Activated CD4-positive, alpha-beta T cell treated with anti-CD3 and anti-CD28 coated beads, Interleukin-2, Interleukin-4, amounts not matched to agents 100 ng/mL and 50 ng/mL, durations not matched to agents 16 hours and 8 hours (primary cell): ENCODE measurements at regions not wholly inside any gene's neighbourhood (a gene's known extent, or its start where the extent isn't known, plus 50 kb on each side); places are given as distances from the start of the nearest gene placed in this dataset.
"Not testable (repeated sequence)": the region's sequence is repeated elsewhere in the genome, so short reads cannot be mapped to it uniquely, and the experiment has no call there.

Experiments used
- DNase-seq: peaks from one replicate; pipeline ENCODE4 v3.0.0-alpha.2; 2020; ENCODE audit warnings: low spot score

DNA sequence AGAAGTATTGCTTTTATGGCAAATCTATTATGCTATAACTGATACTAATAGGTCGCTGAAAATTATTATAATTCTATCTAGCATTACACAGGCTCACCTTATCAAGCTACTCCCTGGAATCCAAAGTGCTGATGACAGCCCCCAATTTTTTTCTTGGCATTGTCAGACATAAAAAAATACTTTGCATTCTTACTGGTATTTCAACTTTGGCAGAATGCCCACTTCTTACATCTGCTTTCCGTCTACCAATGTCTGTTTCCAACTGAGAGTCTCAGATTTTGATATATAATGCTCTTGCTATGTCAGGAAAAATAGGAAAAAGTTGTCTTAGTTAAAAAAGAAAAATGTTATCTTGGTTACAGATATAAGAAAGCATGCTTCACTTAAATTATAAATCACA lies 615.4 kb downstream of the C12orf50 start:
- DNase-seq: no peak

DNA sequence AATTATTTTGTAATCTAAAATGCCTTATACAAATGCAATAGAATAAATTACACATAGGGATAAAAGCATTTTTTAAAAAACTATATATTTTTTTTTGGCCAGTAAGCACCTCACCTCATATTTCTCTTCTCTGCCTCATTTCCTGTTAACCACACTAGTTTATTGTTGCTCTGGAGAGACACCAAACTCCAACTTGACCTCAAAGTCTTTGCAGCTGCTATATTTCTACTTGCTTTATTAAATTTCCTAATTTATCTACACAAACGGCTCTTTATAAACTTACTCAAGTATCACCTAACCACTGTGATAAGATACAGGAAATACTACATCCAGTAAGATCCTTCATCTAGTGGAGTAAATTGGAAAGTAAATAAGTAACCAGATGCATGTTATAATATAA lies 622.3 kb downstream of the C12orf50 start:
- no peak for DNase-seq

DNA sequence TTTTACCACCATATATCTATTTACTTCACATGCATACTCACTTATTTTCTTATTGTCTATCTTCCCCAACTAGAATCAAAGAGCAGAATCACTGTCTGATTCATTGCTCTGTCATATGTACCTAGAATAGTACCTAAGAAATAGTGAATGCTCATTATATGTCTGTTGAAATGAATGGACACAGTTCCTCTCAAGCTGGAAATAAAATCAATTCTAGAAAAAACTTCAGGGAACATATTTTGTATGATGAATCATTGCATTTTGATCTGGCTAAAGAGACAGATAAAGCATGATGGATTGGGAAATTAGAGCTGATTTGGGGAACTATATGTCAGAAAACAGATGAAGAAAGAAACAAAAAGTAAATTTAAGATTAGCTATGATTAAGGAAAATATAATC lies 623.3 kb downstream of the C12orf50 start:
- no peak for DNase-seq

DNA sequence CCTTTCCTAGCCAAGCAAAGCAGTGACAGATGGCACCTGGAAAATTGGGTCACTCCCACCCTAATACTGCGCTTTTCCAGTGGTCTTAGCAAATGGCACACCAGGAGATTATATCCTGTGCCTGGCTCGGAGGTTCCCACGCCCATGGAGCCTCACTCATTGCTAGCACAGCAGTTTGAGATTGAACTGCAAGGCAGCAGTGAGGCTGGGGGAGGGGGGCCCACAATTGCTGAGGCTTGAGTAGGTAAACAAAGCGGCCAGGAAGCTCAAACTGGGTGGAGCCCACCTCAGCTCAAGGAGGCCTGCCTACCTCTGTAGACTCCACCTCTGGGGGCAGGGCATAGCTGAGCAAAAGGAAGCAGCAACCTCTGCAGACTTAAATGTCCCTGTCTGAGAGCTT lies 635.0 kb downstream of the C12orf50 start:
- not testable (repeated sequence) for DNase-seq

DNA sequence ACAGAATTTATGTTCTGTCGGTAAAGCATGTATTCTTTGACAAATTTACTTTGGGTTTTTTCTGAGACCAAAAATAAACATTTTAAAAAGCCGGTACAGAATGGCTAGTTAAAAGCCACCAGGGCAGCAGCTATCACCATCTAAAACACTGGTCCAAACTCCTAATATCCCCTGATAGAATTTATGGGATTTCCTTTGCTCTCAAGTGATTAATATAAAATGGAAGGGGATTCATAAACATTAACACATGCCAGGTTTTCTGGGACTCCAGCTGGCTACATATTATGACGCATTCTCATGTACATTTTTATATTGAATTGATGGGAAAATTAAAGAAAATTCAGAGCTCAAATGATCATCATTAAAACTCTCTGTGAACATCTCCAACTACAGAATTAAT lies 640.8 kb downstream of the C12orf50 start:
- no peak for DNase-seq

DNA sequence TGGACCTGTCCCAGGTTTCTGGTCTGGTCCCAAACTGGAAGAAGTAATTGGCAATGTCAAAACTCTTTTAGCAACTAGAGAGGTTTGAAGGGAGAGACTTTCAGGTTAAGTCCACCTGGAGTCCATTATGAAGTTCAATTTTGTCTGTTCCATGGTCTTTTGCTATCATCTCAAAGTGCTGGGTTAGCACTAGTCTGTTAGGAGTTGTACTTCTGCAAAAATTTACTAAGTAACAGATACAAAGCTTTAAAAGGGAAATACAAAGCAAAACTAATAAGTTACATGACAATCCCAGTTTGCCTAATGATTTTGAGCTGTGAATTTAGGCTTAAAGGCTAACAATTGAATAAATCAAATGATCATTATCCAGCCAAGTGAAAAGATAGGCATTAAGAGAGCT lies 643.9 kb downstream of the C12orf50 start:
- DNase-seq: no peak

DNA sequence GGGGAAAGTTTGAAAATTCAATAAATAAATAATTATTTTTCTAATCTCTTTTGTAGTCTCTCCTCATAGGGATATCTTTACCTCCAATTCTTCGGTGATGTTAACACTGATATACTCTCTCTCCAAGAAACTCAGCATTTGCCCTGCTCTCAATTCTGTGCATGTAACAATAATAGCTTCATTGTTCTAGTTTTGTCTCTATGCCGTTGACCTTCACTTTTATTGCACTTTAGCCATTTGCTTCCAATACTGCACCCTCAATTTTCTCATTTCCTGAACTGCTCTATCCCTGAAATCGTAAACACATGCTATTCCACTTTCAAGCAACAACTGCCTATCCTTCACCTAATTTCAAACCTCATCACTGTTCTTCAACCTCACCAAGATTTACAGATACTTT lies 645.0 kb downstream of the C12orf50 start:
- no peak for DNase-seq

DNA sequence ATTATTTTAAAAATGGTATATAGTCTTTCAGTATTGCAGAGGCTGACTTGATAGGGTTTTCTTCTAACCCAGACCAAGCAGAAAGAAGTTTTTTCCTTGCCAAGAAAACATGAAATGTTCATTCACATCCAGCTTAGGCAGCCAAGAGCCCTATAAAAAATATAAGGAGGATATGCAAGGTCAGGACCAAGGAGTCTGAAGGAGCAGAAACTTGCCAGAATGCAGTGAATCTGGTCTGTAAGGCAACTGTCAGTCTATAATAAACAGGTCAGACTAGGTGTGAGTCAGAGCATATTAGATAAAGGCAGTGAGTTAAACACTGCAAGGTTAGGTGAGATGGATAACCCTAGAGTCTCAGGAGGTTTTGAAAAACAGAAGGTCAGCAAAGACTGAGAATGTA lies 645.5 kb downstream of the C12orf50 start:
- no peak for DNase-seq

DNA sequence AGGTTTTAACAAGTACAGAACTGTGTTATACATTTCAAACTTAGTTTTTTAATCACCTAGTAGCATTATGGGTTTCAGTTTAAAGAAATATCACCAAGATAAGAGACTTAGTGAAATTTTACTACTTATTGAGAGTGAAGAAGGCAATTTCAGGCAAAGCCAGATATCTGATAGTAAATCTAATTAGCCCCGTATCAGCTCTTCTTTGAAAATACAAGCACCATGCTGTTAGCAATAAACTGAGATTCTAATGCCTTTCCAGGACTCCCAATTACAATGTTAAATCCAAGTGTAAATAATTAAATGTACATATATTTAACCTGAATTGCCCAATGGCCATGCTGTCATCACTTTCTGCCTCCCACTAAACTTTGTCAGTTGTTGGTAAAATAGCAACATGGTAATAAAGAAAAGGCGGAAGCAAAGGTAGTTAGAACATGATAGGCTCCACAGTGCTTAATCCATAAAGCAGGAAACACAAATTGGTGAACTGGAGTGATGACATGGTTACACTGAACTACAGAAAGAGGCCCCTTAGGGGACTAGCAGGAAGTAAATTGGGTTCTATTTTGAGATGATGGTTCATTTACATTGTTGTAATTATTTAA lies 646.1 kb downstream of the C12orf50 start:
- no peak for DNase-seq

DNA sequence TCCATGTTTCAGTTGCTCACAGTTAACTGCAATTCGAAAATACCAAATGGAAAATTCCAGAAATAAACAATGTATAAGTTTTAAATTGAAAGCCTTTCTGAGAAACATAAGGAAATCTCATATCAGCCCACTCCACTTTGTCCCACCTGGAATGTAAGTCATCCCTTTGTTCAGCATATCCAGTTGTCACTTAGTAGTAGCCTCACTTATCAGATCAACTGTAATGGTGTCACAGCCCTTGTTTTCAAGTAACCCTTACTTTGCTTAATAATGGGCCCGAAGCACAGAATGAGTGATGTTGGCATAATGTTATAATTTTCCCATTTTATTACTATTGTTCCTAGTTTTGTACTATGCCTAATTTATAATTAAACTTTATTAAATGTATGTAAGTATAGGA lies 646.8 kb downstream of the C12orf50 start:
- no peak for DNase-seq

DNA sequence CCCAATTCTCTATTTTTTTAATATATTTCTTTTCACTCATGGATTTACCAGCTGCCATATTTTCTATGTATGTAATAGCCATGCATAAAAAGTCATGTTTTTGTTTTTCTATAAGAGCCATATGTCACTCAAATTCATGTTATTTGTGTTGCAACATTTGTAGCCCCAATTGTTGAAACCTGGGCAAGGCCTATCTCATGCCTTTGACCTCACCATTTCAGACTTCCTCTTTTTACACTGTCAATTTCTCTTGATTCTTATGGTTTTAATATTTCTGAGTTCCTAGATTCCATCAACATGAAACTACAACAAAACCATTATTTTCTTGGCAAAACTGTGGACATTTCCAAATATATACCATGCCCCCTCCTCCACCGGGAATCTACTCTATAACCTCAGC lies 647.5 kb downstream of the C12orf50 start:
- DNase-seq: no peak

DNA sequence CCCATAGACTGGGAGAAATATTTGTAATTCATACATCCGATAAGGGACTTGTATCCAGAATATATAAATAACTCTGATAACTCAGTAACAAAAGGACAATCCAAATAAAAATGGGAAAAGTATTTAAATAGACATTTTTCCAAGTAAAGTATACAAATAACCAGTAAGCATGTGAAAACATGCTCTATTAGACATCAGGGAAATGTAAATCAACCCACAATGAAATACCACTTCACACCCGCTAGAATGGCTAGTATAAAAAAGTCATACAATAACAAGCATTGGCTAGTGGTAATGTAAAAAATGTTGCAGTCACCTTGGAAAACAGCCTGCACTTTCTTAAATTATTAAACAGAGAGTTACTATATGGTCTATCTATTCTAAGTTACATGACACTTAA lies 650.7 kb downstream of the C12orf50 start:
- DNase-seq: no peak

DNA sequence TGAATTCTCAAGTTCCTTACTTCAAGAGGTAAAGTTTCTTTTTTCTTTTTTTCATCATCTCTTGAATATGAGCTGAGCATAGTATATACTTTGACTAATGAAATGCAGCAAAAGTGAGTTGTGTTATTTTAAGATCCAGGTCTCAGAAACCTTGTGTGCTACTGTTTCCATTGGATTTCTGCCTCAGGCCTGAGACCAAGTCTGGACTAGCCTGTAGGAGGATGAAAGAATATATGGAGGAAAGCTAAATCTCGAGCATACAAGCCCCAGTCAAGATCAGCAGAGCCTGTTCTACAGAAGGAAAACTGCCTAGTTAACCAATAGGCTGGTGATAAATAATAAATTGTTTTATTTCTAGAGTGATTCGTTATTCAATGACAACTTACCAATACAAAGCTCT lies 652.5 kb downstream of the C12orf50 start:
- DNase-seq: no peak

DNA sequence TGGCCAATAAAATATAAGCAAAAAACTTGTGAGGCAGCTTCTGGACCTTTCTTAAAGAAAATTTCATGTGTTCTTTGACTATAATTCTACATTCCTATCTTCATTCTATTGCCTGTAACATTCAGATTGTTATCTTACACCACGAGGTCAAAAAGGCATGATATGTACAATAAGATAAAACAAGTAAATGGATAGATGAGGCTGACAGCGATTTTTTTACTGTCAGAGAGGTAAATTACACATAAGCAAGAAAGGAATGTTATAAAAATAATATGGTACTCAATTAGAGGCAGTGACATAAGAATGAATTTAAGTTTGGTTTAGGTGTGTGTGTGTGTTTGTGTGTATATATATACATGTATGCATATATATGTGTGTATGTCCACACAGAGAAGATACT lies 660.0 kb downstream of the C12orf50 start:
- no peak for DNase-seq

DNA sequence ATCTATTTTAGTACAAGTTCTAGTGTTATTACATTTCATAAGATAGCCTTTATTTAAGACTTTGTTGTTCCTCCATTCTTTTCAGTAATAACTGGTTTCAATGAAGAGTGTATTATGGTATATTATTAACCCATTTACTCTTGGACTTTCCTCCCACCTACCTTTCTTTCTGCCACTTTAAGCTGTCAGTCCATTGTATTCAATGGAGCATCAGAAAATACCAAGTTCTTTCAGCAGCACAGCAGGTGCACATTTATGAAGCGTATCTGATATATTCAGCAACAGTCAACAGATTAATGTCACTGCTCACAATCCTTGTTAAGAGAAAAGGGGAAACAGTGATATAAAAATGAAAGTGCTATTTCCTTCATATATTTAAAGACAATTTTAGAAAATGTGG lies 660.9 kb downstream of the C12orf50 start:
- DNase-seq: no peak

DNA sequence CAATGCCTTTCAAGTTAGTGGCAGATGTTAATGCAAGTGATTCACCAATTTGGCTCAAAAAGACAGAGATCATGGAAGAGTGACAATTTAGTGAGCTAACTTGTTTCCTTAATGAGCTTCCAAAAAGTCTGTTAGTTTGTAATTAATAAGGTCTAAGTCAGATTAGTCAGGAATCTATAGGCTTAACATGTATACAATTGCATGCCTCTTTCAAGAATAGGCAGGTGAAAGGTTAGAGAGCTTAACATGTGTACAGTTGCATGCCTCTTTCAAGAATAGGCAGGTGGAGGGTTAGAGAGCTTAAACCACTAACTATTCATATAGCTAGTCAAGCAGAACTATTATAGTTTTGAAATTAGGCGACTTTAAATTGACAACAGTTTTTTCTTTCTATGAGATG lies 663.8 kb downstream of the C12orf50 start:
- DNase-seq: no peak

DNA sequence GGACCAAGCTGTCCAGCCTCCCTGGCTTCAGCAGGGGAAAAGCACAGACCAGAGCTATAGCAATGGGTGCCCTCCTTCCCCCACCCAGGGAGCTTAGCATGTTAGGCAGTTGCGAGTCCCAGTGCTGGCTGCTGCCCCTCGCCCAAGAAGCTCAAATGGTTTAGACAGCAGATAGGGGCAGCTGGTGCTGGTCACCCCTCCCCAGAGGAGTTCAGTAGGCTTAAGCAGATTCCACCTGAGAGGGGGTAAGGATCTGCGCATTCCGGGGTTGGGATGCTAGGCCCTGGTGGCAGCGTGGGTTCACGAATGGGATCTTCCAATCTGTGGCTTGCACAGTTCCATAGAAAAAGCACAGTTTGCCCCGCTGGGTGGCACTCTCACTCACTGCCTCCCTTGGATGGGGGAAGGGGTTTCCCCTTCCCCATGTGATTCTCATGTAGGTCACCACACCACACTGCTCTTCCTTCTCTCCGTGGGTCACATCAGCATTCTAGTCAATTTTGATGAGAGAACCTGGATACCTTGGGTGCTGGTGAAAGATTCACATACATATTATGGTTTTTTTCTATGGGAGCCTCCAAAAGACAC lies 665.6 kb downstream of the C12orf50 start:
- DNase-seq: no peak

DNA sequence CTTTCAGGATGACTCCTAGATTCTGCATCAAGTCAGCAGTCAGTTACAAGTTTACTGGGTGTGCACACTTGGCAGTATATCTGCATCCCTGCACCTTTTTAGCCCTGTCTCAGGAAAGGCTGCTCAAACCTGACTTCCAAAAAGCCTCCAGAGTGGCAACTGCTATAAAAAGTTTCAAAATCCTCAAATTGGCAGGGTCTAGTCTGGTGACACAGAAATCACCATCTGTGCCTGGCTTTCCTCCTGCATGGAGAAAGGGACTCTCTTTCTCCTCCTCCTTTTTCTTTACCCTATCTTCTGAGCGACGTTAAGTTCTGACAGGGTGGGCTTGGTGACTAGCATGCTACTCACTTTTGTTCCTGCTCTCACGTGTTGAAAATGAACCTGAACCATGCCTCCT lies 679.5 kb downstream of the C12orf50 start:
- no peak for DNase-seq

DNA sequence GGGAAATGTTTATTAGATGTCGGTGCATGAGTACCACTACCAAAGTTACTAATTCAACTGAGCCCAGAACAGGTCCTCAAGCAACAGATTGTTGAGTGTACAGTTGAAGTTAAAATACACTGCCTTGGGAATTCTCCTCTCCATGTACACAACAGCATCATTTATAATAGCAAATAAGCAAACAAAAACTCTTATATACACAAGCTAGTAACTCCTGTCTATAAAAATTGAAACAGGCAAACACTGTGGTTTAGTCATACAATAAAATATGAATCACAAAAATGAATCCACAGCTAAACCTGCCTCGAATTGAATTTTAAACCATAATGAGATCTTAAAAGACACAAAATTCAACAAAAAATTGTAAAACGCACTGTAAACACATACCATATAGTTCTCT lies 681.1 kb downstream of the C12orf50 start:
- no peak for DNase-seq

DNA sequence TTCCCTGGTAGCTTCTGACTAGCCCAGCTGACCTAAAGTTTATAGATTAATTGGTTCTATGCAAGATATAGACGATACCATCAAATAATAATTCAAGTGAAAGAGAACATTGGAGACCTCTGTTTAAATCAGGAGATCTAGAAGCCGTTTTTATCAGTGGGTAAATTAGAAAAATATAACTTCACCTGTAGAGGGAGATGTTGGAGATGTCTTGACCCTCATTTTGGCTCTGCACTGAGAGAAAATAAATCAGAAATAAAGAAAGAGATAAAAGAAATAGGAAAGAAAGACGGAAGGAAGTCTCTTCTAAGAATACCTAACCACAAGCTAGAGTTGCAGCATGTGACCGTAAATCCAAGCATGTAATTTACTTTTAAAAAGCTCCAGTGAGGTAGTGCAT lies 684.5 kb downstream of the C12orf50 start:
- no peak for DNase-seq

DNA sequence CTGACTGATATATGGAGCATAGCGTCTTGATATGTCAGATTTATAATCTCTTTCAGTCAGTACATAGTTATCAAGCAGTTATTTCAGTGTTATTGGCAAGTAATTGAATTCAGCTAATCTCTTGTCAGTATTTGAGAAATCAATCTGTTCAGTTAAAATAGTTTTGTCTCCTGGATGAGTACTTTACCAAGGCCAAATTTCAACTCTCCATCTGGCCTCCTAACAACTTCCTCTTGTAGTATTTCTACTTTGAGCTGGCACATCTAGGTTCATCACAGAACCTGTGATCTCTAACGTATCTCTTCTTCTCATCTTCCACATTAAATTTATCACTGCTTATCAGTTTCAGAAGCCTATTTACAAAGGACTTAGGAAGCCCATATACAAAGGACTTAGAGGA lies 690.5 kb downstream of the C12orf50 start:
- no peak for DNase-seq

DNA sequence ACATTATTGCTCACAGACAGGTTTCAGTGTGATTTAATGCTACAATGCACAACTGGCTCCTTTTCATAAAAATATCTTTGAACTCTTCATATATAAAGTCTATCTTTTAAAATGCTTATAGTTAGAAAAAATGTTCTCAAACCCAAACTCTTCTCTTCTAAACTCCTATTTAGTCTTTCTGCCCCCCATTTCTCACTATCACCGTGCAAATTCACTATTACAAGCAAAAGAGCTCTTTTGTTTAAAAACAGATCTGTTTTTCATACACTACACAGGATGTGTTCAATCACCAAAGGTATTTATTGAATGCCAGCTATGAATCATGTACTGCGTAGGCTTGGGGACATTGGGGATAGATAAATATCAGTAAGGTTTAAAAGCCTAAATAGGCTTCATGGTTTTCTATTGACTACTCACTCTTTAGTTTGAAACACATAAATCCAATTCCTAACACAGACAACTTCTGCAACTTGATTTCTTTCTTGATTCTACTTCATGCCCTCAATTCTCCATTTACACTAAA lies 692.3 kb downstream of the C12orf50 start:
- no peak for DNase-seq

DNA sequence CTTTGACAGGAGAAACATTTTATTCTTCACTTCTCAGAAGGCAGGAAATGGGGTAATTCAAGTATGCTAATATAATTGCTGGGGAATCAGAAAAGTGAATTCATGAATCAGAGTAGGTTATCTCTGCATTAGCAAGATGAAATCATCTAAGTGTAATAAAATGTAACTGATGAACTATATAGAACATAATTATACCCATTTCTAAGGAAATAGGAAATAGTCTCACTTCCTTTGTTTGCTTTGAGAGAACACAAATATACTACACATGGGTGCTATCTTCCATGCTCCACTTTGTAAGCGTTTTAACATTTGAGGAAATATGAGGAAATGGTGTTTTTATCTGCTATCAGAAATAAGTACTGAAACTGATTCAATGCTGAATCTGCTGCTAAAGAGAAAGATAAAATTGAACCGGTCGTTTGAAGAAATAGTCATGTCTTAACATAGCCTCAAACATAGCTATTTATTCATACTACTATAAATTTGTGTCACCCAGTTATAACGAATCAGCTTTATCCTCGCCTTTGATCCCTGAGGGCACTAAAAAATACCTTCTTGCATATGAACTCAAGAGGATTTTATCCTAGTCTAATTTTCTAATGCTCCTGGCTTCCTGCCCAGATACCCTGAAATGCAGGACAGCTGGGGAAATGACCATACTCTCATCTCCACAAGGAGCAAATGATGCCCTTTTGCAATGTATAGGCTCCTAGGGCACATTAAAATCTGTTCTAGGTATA lies 696.0 kb downstream of the C12orf50 start:
- no peak for DNase-seq
